Activated CD4-positive, alpha-beta T cell treated with anti-CD3 and anti-CD28 coated beads, Interleukin-2, amount 50 U/mL, for 1 hour (primary cell): ENCODE measurements at regions not wholly inside any gene's neighbourhood (a gene's known extent, or its start where the extent isn't known, plus 50 kb on each side); places are given as distances from the start of the nearest gene placed in this dataset.

Experiments
- DNase-seq: peaks from one replicate; pipeline ENCODE4 v3.0.0-alpha.2; 2020

DNA sequence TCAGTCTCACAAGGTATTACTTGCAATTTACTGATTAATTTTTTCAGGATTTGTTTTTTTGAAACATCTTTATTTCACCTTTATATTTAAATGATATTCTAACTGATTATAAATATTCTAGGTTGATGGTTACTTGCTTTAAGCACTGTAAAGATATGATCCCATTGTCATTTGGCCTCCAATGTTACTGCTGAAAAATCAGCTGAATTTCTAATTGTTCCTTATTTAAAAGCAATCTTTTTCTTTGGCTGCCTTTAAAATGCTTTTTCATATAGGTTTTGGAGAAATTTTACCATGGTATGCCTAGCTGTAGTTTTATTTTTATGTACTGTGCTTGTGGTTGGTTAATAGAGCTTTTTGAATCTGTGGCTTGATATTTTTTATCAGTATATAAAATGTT, 275.6 kb upstream of the PPFIA2 start:
- no peak for DNase-seq

DNA sequence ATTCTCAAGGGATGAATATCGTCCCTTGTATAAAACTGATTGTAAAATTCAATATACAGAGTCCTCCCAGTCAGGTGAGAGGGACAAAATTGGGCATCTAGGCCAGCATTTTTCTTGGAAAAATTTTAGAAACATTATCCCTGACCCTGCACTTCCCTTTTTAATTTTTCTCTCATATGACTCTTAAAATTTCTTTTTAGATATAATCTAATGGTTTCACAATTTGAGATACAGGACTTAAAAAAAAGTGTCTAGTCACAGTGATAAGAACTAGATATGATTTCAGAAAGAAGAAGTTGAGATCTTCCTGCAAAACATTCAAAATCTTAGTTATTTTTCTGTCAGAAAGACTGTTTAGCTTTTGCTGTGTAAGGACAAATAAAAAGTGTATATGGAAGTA, 270.8 kb upstream of the PPFIA2 start:
- DNase-seq = no peak

DNA sequence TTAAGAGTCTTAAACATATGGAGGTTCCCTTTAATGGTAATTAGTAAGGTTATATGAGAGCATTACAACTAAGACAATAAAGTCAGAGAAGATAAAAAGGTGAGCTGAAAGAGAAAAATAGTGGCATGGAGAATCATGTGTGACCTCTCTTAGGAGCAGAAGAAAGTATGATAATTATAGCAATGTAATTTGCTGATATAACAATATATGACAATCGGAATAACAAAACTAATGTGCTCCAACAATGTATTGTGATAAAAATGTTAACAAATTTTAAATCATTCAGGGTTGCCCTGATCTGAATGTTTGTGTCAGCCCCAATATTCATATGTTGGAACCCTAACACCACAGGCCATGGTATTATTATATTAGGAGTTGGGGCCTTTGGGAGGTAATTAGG, 269.6 kb upstream of the PPFIA2 start:
- no peak for DNase-seq

DNA sequence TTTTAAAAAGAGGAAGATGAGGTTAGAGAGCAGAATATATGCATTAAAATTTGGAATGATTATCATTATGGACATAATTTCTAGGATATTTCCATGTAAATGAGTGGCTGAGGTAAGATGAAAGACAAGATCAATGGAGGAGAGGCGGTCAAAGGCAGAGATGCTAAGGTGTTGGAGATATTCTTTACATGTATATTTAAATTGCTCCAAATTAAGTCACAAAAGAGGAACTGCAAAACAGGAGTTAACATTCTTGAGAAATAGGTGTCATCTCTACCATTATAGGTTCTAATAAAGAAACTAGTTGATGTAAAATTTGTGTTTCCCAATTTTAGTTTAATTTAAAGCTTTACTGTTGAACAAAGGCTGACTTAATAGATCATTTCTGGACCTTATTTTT, 268.5 kb upstream of the PPFIA2 start:
- DNase-seq = no peak

DNA sequence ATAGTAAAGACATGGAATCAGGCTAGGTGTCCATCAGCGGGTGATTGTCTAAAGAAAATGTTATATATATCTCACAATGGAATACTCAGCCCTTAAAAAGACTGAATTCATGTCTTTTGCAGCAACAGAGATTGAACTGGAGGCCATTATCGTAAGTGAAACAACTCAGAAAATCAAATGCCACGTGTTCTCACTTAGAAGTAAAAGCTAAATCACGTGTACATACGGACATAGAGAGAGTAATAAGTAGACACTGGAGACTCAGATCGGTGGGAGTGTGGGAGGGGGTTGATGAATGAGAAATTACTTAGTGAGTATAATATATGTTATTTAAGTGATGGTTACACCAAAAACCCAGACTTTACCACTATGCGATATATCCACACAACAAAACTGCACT, 266.3 kb upstream of the PPFIA2 start:
- DNase-seq = no peak

DNA sequence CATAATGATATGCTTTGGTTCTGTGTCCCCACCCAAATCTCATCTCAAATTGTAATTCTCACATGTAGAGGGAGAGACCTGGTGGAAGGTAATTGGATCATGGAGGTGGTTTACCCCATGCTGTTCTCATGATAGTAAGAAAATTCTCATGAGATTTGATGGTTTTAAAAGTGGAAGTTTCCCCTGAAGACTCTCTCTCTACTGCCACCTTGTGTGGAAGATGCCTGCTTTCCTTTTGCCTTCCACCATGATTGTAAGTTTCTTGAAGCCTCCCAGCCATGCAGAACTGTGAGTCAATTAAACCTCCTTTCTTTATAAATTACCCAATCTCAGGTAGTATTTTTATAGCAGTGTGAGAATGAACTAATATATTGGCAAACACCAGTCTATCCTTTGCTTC, 260.4 kb upstream of the PPFIA2 start:
- no peak for DNase-seq

DNA sequence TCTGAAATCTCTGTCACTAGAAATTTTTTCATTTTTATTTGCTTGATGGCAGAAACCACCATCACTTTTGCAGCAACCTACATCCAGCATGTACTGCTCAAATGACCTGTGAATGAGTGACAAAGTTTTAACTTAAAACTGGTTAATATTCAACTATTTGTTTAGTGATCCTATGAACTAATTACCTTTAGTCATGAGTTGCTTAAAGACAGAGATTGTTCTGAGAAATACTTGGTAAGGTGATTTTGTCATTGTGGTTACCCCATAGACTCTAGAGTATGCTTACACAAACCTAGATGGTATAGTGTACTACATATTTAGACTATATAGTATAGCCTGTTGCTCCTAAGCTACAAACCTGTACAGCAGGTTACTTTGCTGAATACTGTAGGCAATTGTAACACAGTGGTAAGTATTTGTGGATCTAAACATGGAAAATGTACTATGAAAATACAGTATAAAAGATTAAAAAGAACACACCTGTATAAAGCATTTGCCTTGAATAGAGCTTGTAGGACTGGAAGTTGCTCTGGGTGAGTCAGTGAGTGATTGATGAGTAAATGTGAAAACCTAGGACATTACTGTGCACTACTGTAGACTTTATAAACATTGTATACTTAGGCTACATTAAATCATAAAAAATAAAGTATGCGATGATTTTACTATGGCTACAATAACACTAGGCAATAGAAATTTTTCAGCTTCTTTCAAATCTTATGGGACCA, 256.6 kb upstream of the PPFIA2 start:
- DNase-seq = no peak

DNA sequence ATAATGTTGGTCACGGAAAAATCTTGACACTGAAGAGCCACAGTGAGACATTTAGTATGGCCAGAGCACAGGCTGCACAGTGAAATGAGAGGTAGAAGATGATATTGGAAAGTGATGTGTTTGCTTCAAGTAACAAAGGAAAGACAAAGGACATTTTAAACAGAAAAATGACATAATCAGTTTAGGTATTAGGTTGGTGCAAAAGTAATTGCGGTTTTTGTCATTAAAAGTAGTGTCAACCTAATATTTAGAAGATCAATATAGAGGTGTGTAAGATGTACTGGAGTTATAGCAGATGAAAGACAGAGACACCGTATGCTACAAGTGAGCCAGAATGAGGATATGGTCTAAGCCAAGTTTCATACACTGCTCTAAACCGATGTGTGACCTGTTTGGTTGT, 253.0 kb upstream of the PPFIA2 start:
- no peak for DNase-seq

DNA sequence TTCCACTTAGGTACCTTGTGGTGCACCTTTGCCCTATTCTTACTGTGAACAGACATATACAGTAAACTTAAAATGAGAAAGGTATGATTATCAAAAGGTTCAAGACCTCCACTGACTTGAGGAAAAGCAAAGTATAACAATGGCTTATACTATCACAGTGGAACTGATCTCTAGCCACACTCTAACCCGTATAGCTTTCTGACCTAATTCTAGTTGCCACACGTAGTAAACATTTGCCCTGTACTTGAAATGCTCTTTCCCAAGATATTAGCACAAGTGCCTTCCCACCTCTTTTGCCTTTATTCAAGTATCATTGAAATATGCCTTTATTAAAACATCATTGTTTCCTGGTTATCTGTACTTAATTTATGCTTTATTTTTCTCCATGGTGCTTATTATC, 250.4 kb upstream of the PPFIA2 start:
- no peak for DNase-seq

DNA sequence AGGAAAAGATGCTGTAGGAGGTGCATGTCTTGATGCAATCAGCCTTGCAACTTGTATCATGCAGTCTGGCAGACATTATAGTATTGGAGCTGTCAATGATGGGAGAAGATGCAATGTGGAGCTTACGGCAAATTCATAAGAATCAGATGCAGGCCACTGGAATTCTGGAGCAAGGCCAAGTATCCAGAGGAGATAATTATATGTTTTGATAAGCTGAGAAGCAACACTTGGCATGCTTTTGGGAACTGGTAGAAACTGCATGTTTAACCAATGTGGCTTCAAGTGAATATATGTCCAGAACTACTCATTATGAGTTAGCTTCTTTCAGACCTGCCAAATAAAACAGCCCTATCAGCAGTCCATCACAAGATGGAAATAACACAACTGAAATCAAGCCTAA, 249.1 kb upstream of the PPFIA2 start:
- DNase-seq = no peak

DNA sequence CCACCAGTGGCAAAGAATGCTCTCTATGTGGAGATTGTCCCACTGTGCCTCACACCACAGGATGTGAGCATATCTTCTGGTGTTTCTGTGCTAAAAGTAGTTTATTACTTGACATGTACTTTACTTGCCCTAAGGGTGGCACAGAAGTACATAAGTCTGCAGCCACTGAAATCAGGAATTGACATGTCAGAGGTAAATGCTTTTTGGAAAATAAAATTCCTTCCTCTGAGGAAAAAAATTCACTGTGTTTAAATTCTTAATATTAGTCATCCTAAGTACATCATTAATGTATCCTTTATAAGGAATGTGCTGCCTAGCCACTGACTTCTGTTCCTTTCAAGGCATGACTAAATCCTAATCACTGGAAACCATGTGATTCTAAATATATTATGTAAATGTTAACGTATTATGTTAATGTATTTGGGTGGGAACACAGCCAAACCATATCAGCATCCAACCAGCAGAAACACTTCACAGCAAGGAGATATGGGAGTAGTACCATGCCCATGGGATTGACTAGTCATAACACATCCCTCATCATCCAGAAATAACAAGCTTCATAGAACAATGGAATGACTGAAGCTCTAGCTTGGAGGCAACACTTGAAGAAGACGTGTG, 239.7 kb upstream of the PPFIA2 start:
- no peak for DNase-seq

DNA sequence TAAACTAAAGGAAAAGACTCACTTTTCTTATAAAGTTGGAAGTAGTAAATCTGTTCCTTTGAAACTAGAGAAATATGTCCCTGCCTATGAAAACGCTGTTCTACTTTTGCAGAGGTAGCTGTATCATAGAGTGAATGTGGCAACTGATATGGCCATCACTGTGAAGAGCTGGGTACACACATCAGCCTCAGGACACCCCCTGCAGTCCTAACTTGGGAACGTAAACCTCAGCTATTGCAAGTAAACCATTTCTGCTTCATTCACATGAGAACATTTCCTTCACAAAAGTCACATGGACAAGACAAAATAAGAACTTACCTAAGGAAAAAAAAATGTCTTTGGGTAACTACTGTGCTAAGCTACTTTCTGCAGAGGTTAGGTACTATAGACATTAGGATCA, 233.3 kb upstream of the PPFIA2 start:
- peak; percentile 22 for DNase-seq

DNA sequence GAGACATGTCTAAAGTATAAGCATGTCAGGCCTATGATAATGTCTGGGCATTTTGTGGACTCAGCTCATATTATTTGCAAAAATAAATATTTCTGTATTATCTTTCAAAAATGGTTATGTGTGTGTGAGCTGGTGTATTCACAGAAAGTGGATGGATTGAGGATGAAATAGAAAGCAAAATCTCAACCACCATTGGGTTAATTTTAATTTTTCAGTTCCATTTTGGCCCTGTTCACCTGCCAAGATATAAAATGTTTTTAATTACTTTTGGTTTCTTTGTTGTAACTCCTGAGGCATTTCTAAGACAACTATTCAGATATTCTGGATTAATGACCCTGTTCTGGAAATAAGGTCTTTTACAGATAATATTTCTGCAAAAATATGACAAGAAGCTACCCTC, 232.7 kb upstream of the PPFIA2 start:
- no peak for DNase-seq

DNA sequence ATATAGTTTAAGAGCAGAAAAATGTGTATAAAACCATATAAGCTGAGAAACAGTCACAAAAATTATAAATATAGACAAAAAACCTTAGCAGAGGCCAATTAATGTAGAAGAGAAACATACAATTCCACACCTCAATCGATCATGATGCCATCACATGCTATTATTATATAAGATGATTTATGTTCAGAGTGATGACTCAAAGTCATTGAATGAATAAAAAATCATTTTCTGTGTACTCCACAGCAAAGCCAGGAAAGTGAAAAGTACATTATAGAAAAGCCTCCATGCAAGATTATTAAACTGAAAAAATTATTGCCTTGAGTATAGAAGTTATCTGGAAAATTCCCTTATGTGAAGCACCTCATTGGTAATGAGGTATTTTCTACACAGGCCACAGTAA, 229.2 kb upstream of the PPFIA2 start:
- DNase-seq = no peak

DNA sequence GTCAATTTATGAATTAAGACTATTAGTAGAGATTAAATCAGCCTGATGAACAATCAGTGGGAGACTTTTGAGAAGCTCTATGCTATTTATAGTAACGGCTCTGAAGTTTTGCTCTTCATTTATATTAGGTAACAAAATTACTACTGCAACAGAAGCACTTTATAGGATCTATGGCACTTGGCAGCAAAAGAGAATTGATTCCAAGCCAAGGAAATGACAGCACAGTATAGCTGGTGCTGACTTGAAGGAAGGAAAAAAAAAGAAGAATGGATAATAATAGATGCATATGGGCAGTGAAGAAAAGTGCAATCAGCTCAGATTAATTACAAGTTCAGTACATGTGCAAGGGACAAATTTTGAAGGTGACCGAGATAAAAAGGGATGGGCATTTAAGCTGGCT, 228.2 kb upstream of the PPFIA2 start:
- DNase-seq = no peak

DNA sequence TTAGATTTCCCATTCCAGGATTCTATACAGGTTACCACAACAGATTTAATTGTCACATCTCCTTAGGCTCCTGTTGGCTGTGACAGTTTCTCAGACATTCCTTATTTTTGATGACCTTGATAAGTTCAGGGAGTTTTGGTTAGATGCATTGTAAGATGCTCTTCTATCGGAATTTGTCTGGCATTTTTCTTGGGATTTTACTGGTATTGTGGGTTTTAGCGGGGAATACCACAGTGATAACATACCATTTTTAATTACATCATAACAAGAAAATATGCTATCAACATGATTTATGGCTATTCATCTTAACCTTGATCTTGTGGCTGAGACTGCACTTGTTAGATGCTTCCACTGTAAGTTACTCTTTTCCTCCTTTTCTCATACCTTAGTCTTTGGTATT, 217.5 kb upstream of the PPFIA2 start:
- DNase-seq = no peak

DNA sequence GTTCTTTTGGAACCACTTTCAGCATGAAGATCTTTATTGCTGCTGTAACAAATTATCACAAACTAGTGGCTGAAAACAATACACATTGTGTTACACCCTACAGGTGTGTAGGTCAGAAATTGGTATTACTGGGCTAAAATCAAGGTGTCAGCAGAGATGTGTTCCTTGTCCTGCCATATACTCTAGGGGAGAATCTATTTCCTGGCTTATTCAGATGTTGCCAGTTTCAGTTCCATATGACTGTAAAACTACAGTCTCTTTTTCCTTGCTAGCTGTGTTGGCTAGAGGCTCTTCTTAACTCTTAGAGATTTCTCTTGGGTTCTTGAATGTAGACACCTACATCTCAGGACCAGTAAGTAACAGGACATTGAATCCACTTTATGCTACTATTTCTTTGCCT, 215.6 kb upstream of the PPFIA2 start:
- DNase-seq = no peak

DNA sequence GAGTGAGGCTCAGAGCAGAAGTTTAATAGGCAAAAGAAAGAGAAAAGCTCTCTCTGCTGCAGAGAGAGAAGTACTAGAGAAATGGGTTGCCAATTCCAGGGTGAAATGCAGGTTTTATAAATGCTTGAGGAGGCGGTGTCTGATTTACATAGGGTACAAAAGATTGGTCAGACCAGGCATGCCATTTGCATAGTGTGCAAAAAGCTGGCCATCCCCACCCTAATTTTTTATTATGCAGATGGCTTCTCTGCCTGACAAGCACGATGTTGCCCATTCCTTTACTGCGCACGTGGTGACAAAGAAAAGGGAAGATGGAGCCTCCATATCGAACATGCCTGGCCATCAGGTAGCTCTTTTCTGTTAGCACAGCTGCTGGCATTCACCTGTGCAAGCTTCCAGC, 209.3 kb upstream of the PPFIA2 start:
- no peak for DNase-seq

DNA sequence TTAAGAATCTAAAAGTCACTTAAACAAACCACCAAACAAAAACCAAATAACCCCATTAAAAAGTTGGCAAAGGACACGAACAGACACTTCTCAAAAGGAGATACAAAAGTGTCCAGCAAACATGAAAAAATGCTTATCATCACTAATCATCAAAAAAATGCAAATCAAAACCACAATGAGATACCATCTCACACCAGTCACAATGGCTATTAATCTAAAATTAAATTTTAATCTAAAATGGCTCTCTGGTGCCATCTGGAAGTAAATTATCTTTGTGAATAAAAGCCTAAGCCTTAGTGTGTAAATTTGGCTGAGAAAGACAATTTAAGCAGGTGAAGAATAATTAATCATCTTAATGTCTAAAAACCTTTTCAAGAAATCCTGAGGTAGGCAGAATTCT, 204.5 kb upstream of the PPFIA2 start:
- no peak for DNase-seq

DNA sequence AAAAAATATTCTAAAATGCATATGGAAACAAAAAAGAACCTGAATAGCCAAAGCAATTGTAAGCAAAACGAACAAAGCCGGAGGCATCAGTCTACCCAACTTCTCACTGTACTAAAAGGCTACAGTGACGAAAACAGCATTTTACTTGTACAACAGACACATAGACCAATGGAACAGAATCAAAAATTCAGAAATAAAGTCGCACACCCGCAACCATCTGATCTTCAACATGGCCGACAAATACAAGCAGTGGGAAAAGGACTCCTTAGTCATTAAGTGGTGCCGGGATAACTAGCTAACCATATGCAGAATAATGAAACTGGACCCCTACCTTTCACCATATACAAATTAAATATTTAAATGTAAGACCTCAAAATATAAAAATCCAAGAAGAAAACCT, 203.9 kb upstream of the PPFIA2 start:
- DNase-seq = no peak

DNA sequence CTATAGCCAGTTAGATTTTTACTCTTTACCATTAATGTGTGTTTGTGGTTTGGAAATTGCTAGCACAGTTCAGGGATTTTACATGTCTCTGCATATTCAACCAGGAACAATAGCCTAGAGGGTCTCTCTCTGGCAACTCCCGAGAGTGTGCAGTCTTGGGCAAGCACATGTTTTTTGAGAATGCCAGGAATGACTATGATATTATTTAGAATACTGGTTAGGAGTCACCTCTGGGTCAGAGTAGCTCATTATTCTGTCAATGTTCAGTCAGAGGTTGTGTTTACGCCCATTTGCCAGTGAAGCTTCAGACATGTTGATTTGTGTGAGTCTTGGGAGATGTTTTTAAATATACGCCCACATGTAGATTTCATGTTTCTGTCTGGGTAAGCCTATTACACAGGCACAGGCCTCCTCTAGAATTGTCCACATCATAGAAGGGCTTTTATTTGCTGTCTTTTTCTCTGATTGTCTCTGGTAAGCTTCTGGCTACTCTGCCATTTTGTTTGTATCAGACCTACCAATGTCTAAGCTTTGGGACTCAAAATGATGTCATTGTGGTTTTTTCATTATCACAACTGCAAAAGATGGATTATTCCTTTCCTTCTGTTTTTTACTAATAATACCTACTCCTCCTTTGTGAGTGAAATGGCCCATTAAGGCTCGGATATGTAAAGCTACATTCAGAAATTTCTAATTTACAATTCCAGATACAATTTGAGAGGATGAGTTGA, 203.1 kb upstream of the PPFIA2 start:
- no peak for DNase-seq

DNA sequence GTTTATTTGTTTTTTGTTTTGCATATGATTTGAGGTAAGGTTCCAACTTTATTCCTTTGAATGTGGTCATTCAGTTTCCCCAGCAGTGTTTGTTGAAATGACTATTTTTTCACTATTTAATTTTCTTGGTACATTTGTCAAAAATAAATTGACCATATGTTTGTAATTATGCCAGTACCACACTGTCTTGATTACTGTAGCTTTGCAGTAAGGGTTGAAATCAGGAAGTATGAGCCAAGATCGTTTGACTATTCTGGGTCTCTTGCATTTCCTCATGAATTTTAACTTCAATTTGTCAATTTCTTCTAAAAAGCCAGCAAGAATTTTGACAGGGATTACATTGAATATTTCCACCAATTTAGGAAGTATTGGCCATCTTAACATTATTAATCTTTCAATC, 199.3 kb upstream of the PPFIA2 start:
- DNase-seq = no peak

DNA sequence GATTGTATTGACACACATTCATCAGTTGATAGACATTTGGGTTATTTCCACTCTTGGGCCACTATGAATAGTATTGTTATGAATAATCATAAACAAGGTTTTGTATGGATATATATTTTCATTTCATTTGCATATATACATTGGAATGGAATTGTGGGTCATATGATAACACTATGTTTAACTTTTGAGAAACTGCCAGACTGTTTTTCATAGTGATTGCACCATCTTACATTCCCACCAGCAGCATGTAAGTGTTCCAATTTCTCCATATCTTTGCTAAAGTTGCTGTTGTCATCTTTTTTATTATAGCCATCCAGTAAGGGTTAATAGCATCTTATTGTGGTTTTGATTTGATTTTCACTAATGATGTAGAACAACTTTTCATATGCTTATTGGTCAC, 198.5 kb upstream of the PPFIA2 start:
- no peak for DNase-seq

DNA sequence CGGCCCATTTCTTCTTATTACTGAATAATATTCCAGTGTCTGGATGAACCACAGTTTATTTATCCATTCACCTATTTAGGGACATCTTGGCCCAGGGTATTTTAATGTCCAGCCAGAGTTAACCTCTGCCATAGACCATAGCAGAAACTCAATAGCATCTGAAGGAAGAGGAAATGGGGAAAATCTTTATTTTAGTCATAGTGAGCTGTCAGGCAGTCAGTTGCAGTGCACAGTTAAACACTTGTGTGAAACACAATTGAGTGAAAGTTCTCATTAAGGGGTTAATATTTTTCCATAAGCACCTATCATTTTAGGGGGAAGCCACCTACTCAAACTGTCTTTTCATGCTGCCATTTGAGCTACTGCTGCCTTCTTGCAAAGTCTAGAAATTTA, 197.3 kb upstream of the PPFIA2 start:
- no peak for DNase-seq

DNA sequence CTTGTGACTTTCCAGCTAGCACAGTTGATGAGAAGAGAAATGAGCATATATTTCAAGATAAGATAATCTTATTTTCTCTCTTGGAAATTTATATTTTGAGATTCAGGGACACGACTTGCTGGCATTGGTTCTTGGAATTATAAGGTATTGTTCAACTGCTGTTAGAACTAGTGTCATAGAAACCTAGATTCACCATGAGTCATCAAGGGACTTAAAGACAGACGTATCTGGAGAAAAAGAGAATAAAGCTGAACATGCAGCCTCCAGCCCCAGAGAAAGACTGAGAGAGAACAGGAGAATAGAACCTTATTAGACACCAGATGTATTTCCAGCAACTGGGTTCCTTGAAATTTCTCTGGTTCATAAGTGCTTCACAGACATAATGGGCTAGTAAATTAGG, 194.4 kb upstream of the PPFIA2 start:
- no peak for DNase-seq
